Keratinocyte (primary cell): ENCODE measurements at regions not wholly inside any gene's neighbourhood (a gene's known extent, or its start where the extent isn't known, plus 50 kb on each side); places are given as distances from the start of the nearest gene placed in this dataset.

Experiments
- DNase-seq: peaks from one replicate; pipeline ENCODE4 v3.0.0-alpha.2; 2011; ENCODE audit warnings: low read depth, missing footprints, low spot score
- FAIRE-seq: peaks from 2 replicates; lab custom pipeline; 2011; peaks lifted over from hg19 to GRCh38; lab: Jason Lieb, UNC
- H2AFZ ChIP-seq: 2 replicates; pipeline ENCODE4 v1.6.0; 2012; ENCODE audit warnings: low read length, control low read depth, inconsistent platforms; ENCODE audit not compliant: control insufficient read depth
- H3K27ac ChIP-seq: 2 replicates; pipeline ENCODE4 v1.5.1; 2011; ENCODE audit warnings: low read length; ENCODE audit not compliant: control insufficient read depth, insufficient read depth
- H3K27me3 ChIP-seq: 3 replicates; pipeline ENCODE4 v1.6.0; 2011; ENCODE audit warnings: low read length; ENCODE audit not compliant: control insufficient read depth, insufficient read depth; ENCODE audit errors: extremely low read depth
- H3K36me3 ChIP-seq, 2 experiments: 2 replicates in 1 of 2; 3 replicates in 1 of 2; pipeline ENCODE4 v1.5.1; 2011; ENCODE audit warnings: low read length in 2 of 2, mild to moderate bottlenecking in 1 of 2; ENCODE audit not compliant: control insufficient read depth in 2 of 2, insufficient read depth in 2 of 2; ENCODE audit errors: extremely low read depth in 1 of 2
- H3K4me1 ChIP-seq: 3 replicates; pipeline ENCODE4 v1.5.1; 2011; ENCODE audit warnings: low read length; ENCODE audit not compliant: control insufficient read depth, insufficient read depth; ENCODE audit errors: extremely low read depth
- H3K4me2 ChIP-seq: 3 replicates; pipeline ENCODE4 v1.6.0; 2011; ENCODE audit warnings: low read depth, low read length; ENCODE audit not compliant: control insufficient read depth, insufficient read depth; ENCODE audit errors: extremely low read depth
- H3K4me3 ChIP-seq, 3 experiments: fragments of 200-600 bp in 1 of 3; sonication (generic) in 1 of 3; 2 replicates in 2 of 3; 3 replicates in 1 of 3; pipeline ENCODE4 v1.5.1; 2011 to 2016; ENCODE audit warnings: low read length in 3 of 3, mild to moderate bottlenecking in 3 of 3, control low read depth in 2 of 3, inconsistent platforms in 1 of 3, low read depth in 1 of 3, mixed read lengths in 1 of 3, mixed run types in 1 of 3, moderate library complexity in 1 of 3; ENCODE audit not compliant: control insufficient read depth in 2 of 3, insufficient read depth in 2 of 3; ENCODE audit errors: extremely low read depth in 1 of 3
- H3K79me2 ChIP-seq: 2 replicates; pipeline ENCODE4 v1.6.0; 2012; ENCODE audit warnings: low read length; ENCODE audit not compliant: control insufficient read depth, insufficient read depth
- H3K9ac ChIP-seq: 3 replicates; pipeline ENCODE4 v1.6.0; 2011; ENCODE audit warnings: low read length; ENCODE audit not compliant: control insufficient read depth, insufficient read depth; ENCODE audit errors: extremely low read depth
- H3K9me1 ChIP-seq: 3 replicates; pipeline ENCODE4 v1.6.0; 2011; ENCODE audit warnings: low read length; ENCODE audit not compliant: control insufficient read depth, insufficient read depth; ENCODE audit errors: extremely low read depth
- H3K9me3 ChIP-seq: 2 replicates; pipeline ENCODE4 v1.5.1; 2012; ENCODE audit warnings: low read depth, low read length; ENCODE audit not compliant: control insufficient read depth
- H4K20me1 ChIP-seq: 3 replicates; pipeline ENCODE4 v1.6.0; 2011; ENCODE audit warnings: low read length; ENCODE audit not compliant: control insufficient read depth, insufficient read depth; ENCODE audit errors: extremely low read depth
- CTCF ChIP-seq, 3 experiments: IDR thresholded peaks in 1 of 3; conservative IDR thresholded peaks in 1 of 3; optimal IDR thresholded peaks in 1 of 3; 2 replicates in 2 of 3; 3 replicates in 1 of 3; pipeline versions ENCODE3 to v1.5.1; 2011; ENCODE audit warnings: low read length in 3 of 3, mild to moderate bottlenecking in 3 of 3, moderate library complexity in 2 of 3, control low read depth in 1 of 3, inconsistent platforms in 1 of 3; ENCODE audit not compliant: insufficient read depth in 2 of 3; ENCODE audit errors: extremely low read depth in 1 of 3
- EZH2 ChIP-seq: IDR thresholded peaks from one replicate; pipeline ENCODE4 v1.6.1; 2012; ENCODE audit warnings: inconsistent platforms, mild to moderate bottlenecking, low read length, moderate library complexity
- dilution Hi-C: fragments of 300-500 bp; cut with MboI; formaldehyde crosslinking; loops from one replicate; pipeline ENCODE4 v1.7.0; 2020; ENCODE audit warnings: low sequenced_read_pairs; ENCODE audit not compliant: extremely low pct_ligation_motif_present

GRCh38 chr2:7539760-7540159 is 622.5 kb downstream of the RNF144A start:
- Histone ChIP-seq H3K27ac (no peak overlapping the region), H3K27me3 (no peaks in the 10 kb centered on the region), H3K4me1 (no peaks in the 10 kb centered on the region), H3K9ac (no peak overlapping the region), H3K79me2 (no peaks in the 10 kb centered on the region), H3K9me1 (no peaks in the 10 kb centered on the region), H3K36me3 (no peaks in the 10 kb centered on the region), H3K9me3 (no peaks in the 10 kb centered on the region), H3K4me3 (no peak overlapping the region), H3K4me2 (no peak overlapping the region), H2AFZ (no peak overlapping the region), H4K20me1 (no peaks in the 10 kb centered on the region)
- no peak for DNase-seq
- no peak for TF ChIP-seq EZH2
- TF ChIP-seq CTCF (optimal IDR thresholded peaks at IDR 0.05 in 1 of 3, IDR thresholded peaks at IDR 0.05 in 1 of 3, conservative IDR thresholded peaks at IDR 0.05 in 1 of 3; ENCODE audit: extremely low read depth in 1 of 3, insufficient read depth in 2 of 3, low read length in 3 of 3): no peak
- dilution Hi-C loops: no loop called here
- no peak for FAIRE-seq

GRCh38 chr2:7552825-7553570 is 635.8 kb downstream of the RNF144A start:
- Histone ChIP-seq H3K27ac (no peak overlapping the region), H2AFZ (no peak overlapping the region), H3K79me2 (no peaks in the 10 kb centered on the region), H3K9me1 (no peaks in the 10 kb centered on the region), H3K4me3 (no peak overlapping the region), H4K20me1 (no peaks in the 10 kb centered on the region), H3K9me3 (no peaks in the 10 kb centered on the region), H3K4me1 (no peaks in the 10 kb centered on the region), H3K4me2 (no peak overlapping the region), H3K27me3 (no peaks in the 10 kb centered on the region), H3K9ac (no peak overlapping the region), H3K36me3 (no peaks in the 10 kb centered on the region)
- TF ChIP-seq CTCF (optimal IDR thresholded peaks at IDR 0.05 in 1 of 3, IDR thresholded peaks at IDR 0.05 in 1 of 3, conservative IDR thresholded peaks at IDR 0.05 in 1 of 3; ENCODE audit: extremely low read depth in 1 of 3, insufficient read depth in 2 of 3, low read length in 3 of 3): no peak
- TF ChIP-seq EZH2: no peak
- DNase-seq (no peak), FAIRE-seq (no peak)
- dilution Hi-C loops: no loop called here
